ENCODE measurements at regions not wholly inside any gene's neighbourhood (a gene's known extent, or its start where the extent isn't known, plus 50 kb on each side); places are given as distances from the start of the nearest gene placed in this dataset.
"Not testable (repeated sequence)": the region's sequence is repeated elsewhere in the genome, so short reads cannot be mapped to it uniquely, and the experiment has no call there.

- no peak for DNase-seq
Observed at GRCh38 chr6:112899541-112899940, 552.4 kb downstream of the RFPL4B start.

DNA sequence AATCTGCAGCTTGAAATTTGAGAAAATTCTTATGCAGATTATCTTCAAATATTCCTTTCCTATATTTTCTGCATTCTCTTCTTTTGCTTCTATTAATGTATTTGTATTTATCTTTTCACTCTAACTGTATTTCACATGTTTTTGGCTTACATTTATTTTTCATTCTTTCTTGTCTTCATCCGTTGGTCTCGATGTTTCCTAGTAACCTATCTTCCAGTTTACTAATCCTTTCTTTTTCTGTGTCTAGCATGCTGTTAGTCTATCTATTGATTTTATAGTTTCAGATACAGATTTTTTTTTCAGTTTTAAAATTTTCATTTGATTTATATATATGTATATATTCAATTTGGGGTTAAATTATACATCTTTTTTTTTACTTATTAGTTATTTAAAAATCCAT is 556.2 kb downstream of the RFPL4B start:
- no peak for DNase-seq

DNA sequence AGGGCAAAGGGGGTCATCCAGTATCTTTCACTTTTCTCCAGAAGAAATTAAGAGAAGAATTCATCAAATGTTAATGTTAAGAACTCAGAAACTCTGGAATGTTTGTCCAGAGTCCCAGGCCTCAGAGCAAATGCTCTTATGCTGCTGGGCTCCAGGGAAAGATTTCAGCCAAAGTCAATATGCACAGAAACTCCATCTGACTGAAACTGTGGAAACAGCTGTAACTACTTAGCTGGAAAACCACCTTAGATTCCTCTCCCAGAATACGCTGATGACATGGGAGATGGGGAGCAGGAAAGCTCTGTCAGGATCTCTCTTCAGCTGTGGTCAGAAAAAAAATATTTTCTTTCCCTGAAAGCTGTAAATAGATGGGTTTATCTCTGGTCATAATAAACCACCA is 559.6 kb downstream of the RFPL4B start:
- no peak for DNase-seq

DNA sequence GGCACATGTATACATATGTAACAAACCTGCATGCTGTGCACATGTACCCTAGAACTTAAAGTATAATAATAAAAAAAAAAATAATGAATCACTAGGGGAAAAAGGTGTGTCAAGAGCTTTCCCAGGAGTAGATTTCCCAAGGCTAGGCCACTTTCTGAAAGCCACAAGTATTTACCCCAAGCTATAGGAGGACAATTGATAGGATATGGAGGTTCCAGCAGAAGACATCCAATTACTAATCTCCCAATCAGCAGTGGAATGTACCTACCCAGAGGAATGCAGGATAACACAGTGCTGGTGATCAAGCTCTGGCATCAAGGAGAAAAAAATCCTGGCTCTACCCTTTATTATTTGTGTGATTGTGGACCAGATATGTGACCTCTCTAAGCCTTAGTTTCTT is 562.7 kb downstream of the RFPL4B start:
- no peak for DNase-seq

DNA sequence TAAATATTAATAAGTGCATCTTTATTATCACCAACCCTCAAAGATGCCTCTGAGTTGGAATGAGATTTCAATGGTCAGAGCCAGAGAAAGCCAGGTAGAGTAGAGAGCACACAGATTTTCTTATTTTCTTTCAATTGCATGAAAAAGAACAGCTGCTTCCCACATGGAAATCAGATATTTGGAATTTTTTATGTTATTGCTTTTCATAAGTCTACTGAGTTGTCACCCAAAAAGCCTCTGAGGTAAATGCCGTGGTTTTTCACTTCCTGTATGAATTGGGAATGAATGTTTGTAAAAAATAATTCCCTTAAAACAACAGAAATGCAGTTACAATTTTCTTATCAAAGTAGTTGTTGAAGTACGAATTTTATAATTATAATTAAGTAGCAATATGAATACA is 563.1 kb downstream of the RFPL4B start:
- DNase-seq, result no peak

DNA sequence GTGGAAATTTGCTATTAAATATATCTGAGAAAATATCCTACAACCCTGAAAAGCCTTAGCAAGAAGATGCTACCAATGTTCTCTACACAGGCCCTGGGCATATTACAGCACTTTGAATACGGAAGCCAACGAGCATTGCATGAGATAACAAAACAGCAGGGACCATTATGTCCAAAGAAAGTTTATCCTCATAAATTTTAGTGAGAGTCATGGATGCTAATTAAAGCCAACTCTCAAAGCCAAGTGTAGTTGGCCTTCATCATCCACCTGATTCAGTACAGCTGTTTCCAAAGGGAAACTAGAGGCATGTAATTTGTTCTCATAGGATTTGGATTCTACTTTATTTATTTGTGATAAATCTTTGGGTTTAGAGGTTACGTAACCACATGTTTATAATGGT is 564.8 kb downstream of the RFPL4B start:
- DNase-seq, result no peak

DNA sequence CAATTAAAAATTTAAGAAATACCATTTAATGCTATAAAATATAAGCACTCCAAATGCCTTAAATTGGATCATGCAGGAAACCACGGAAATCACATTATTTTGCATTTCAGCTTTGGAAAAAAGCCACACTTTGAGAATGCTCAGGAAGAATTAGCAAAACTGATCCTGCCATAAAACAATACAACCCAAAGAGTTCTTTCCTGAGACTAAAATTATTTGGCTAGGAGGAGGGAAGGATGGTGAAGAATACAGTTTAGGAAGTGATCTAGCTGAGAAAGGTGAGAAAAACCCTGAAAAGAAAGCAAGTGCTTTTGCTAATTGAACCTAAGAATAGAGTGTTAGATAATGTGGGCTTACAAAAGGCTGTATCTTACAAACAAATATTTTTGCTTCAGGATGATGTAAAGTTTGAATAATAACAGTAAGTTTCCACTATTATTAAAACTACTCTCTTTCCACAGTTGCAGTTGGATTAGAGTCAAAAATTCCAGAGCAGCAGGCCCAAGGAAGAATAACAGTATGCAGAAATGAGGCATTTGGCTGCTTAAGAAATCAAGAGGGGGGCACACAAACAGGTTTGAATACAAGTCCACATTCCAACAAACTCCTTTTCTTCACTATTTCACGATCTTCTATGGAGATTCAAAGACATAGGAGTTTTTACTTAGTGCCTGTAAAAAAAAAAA is 565.4 kb downstream of the RFPL4B start:
- DNase-seq, result no peak

- not testable (repeated sequence) for DNase-seq
Observed at GRCh38 chr6:112919744-112920143, 572.6 kb downstream of the RFPL4B start.

DNA sequence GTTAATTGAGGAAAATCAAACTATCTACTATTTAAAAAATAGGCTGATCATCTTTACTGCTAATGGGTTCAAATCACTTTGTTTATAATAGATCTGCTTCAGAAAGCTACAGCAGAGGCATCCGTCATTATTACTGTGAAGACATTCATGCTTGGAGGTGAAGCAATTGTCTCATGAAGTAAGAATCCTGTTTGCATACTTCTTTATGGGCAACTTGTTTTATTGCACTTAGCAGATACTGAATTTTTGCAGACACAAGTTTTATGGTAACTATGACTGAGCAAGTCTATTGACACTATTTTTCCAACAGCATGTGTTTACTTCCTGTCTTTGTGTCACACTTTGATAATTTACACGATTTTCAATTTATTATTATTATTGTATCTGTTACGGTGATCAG is 573.9 kb downstream of the RFPL4B start:
- DNase-seq, result no peak

DNA sequence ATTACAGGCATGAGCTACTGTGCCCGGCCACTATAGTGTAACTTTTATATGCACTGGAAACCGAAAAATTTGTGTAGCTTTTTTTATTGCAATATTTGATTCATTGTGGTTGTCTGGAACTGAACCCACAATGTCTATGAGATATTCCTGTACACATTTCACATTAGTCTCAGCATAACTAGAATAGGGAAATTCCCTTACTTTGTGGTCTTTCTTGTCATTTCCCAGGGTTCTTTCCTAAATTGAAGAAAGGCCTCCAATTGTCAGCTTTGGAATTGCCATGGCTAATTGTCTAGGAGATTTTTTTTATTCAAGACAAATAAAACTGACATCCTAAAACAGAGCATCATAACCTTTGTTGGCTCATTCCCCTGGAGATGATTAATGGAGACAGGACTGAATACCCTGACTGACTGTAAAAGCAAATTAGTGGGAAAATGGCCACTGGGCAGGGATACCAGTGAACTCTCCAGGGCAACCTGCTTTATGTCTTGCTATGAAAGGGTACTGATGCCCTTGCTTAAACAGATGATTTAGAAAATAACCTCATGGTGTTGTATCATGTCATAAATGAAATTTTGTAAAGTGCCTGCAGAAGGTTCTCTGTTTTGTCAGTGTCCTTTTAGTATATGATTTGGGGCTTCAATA is 576.9 kb downstream of the RFPL4B start:
- no peak for DNase-seq

DNA sequence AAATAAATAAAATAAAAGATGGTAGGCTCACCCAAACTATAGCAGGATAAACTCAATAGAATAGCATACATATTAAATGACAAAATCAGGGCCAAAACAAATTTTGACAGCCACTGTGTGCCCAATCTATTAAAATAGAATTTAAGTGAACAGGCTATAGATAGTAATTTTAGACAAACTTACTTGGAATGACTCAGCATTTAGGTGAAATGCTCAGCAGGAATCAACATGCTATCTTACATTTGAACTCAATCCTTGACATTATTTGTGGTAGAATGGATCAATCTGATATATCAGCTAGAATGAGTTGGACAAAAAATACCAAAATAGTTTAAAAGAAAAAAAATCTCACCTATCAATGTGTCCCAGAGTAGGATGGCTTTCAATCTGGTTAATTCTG is 578.6 kb downstream of the RFPL4B start:
- DNase-seq, result no peak

DNA sequence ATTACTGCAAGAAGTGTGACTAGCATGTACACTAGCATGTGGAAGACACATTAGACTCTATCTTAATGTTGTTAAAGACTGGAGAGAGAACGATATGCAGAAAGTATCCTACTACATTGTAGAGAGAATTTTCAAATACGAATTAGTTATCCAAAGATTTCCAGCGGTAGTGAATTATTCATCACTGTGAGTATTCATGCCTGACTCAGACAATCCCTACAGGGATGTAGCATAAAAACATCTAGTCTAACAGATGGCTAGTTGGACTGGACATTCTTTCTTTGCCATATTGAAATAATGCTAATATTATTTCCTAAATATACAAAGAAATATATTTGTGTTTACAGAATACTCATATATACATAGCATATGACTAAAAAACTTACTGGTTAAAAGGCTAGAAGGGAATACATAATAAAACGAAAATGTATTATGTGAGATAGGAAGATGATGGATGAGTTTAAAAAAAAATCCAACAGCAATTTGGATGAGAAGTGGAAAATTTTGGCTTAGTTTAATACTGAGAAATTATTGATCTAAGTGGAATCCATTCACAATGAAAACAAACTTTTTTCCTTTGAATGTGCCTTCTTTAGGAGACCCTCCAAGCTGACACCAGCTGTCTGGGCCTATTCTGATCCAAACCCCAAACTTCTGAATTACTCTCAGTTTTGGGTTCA is 580.7 kb downstream of the RFPL4B start:
- DNase-seq, result no peak

GRCh38 chr6:112929641-112930040 is 582.5 kb downstream of the RFPL4B start:
- no peak for DNase-seq

DNA sequence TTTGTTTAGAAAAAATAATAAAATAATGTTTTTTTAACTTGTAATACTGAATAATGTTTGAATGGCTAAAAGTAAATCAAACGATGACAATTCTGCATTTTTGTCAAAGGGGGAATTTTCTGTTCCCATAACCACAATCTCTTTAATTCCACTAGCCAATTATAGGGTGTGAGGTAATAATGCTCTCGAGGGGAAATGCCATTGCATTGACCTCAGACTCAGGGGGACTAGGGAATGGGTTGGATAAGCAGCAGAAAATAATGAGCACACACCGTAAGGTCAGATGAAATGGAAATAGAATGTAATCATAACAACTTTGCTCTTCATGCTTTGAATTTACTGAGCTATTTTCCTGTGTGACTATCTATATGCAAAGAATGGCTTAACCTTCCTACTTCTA is 584.7 kb downstream of the RFPL4B start:
- no peak for DNase-seq

DNA sequence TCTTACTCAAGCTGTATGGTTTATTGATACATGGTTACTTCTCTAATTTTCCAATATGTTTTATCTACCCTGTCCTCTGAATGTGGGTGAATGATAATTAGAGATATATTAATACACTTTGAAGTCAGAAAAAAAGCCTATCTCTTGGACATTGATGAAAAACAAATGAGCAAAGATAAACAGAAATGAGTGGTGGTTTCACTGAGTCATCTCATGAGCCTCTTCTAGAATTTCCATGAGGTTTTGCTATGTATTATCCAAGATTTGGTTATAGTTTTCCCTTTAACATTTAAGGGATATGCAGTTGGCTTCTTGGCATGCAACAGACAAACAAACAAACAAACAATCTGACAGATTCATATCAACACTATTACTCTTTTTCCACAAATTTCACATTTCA is 586.8 kb downstream of the RFPL4B start:
- no peak for DNase-seq

- no peak for DNase-seq
Observed at GRCh38 chr6:112934433-112935327, 587.5 kb downstream of the RFPL4B start.

DNA sequence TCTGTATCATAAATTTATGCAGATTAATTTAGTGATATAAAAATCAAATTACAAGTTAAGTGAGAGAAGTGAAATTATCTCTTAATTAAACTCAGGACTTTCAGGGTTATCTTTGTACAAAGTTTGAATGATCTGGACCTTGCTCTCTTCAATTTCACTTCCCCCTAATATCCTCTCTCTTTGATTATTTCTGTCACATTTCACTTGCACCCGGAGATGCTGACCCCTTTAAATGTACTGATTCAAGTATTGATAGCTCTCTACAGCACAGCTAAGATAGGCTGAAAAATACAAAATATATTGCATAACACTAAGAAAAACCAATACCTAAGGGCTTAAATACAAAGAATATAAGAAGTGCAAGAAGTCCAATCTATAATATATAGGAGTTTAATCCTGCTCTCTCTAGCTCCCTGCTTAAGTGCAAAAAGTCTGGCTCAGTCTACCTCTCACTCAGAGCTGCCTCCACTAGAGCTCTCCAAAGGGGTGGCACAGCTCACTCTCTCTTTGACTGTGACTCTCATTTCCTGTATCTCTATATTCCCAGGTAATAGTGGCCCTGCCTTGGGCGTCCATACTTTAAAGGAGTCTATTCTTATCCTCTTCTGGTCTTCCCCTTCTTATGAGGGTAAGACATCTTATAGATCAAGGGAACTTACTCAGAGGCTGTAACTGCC is 588.4 kb downstream of the RFPL4B start:
- DNase-seq, result no peak

DNA sequence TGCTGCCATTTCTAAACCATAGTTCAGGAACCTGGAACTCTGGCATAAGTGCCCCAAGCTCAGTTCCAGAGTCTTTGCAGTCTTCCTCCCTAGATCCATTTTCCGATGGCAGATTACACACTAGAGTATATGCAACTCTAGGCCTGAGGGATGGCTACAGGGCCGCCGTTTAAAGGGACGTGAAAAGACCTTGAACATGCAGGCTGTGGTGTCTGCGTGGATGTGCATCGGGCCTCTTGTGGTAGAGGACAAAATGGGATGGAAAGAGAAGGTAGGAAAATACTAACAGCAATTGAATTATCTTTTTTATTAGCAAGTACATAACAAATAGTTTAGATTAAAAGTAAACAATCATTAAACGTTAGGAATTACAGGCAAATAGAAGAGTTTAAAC is 588.9 kb downstream of the RFPL4B start:
- DNase-seq, result no peak

GRCh38 chr6:112936504-112936903 is 589.4 kb downstream of the RFPL4B start:
- DNase-seq, result no peak

GRCh38 chr6:112937690-112938089 is 590.6 kb downstream of the RFPL4B start:
- not testable (repeated sequence) for DNase-seq

- DNase-seq, result no peak
Observed at GRCh38 chr6:112938650-112939049, 591.5 kb downstream of the RFPL4B start.

DNA sequence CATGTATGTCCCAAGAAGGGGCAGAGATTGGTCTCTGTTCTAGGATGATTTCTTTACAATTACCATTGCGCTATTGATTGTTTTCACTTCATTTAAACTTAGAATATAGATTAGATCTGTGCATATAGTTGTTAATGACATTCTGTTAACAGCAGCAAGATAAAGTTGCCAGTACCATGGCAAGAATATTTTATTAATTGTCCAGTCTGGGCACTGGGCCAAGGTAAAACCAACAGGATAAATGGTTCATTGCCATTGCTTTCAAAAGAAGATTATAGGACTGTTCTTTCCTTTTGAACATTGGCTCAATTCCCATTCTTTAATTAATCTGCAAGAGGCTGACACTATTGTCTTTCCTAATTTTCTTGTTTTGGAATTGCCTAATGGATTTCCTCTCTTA is 592.4 kb downstream of the RFPL4B start:
- no peak for DNase-seq

- DNase-seq, result no peak
Observed at GRCh38 chr6:112941613-112942012, 594.5 kb downstream of the RFPL4B start.

All from activated T-cell treated with anti-CD3 and anti-CD28 coated beads for 4 hours (primary cell).